GM21447 (cell line): ENCODE measurements at regions not wholly inside any gene's neighbourhood (a gene's known extent, or its start where the extent isn't known, plus 50 kb on each side); places are given as distances from the start of the nearest gene placed in this dataset.
"Not testable (repeated sequence)": the region's sequence is repeated elsewhere in the genome, so short reads cannot be mapped to it uniquely, and the experiment has no call there.

Experiments used
- ATAC-seq: cut with Tn5 transposase; IDR thresholded peaks from one replicate; pipeline ENCODE4 v1.9.1; 2021; ENCODE audit not compliant: unreplicated experiment

GRCh38 chr2:37757456-37757855, 86.0 kb upstream of the CDC42EP3 start:
- not testable (repeated sequence) for ATAC-seq

GRCh38 chr2:37758141-37758601, 86.7 kb upstream of the CDC42EP3 start:
- not testable (repeated sequence) for ATAC-seq

- not testable (repeated sequence) for ATAC-seq
Measured at GRCh38 chr2:37759989-37760388, 88.5 kb upstream of the CDC42EP3 start.

GRCh38 chr2:37760471-37760870, 89.0 kb upstream of the CDC42EP3 start:
- no peak for ATAC-seq

GRCh38 chr2:37762281-37762680, 90.8 kb upstream of the CDC42EP3 start:
- ATAC-seq = not testable (repeated sequence)

GRCh38 chr2:37764739-37765138, 93.3 kb upstream of the CDC42EP3 start:
- ATAC-seq = no peak

GRCh38 chr2:37766106-37766505, 94.7 kb upstream of the CDC42EP3 start:
- no peak for ATAC-seq

- ATAC-seq = no peak
Measured at GRCh38 chr2:37767046-37767445, 95.6 kb upstream of the CDC42EP3 start.

- ATAC-seq = no peak
Measured at GRCh38 chr2:37767959-37768925, 96.8 kb upstream of the CDC42EP3 start.

- no peak for ATAC-seq
Measured at GRCh38 chr2:37769551-37769950, 98.1 kb upstream of the CDC42EP3 start.

GRCh38 chr2:37770797-37771196, 99.4 kb upstream of the CDC42EP3 start:
- no peak for ATAC-seq

GRCh38 chr2:37771600-37772088, 100.2 kb upstream of the CDC42EP3 start:
- ATAC-seq = no peak

GRCh38 chr2:37773371-37774130, 102.1 kb upstream of the CDC42EP3 start:
- no peak for ATAC-seq

GRCh38 chr2:37774171-37774944, 102.9 kb upstream of the CDC42EP3 start:
- not testable (repeated sequence) for ATAC-seq

- ATAC-seq = no peak
Measured at GRCh38 chr2:37774976-37775907, 103.8 kb upstream of the CDC42EP3 start.

- no peak for ATAC-seq
Measured at GRCh38 chr2:37775908-37776250, 104.4 kb upstream of the CDC42EP3 start.

GRCh38 chr2:37776487-37776886, 105.0 kb upstream of the CDC42EP3 start:
- no peak for ATAC-seq

- no peak for ATAC-seq
Measured at GRCh38 chr2:37779139-37779538, 107.7 kb upstream of the CDC42EP3 start.

GRCh38 chr2:37779611-37780386, 108.4 kb upstream of the CDC42EP3 start:
- ATAC-seq = no peak
